ENCODE measurements at regions not wholly inside any gene's neighbourhood (a gene's known extent, or its start where the extent isn't known, plus 50 kb on each side); places are given as distances from the start of the nearest gene placed in this dataset.
"Not testable (repeated sequence)": the region's sequence is repeated elsewhere in the genome, so short reads cannot be mapped to it uniquely, and the experiment has no call there.

DNA sequence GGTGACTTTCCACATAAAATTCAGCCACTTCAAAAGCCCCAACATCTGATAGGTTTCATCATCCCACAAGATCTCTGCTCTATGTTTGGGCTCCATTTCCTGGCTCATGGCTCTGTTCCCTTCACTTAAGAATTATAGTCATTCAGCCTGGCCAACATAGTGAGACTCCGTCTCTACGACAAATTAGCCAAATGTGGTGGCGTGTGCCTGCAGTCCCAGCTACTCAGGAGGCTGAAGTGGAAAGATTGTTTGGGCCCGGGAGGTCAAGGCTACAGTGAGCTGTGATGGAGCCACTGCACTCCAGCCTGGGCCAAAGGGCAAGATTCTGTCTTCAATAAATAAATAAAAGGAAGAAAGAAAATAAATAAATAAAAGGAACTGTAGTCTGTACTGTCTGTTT lies 57.9 kb upstream of the CTSV start:
- no peak overlapping the region for H3K4me3 ChIP-seq (ENCODE audit: low read depth, poor library complexity, severe bottlenecking)
- intact Hi-C loops (cut with DNase I; ENCODE audit: low total_unique reads) = no loop called here
- no peak for TF ChIP-seq POLR2A (IDR thresholded peaks at IDR 0.05)
- TF ChIP-seq, protein P1, sequence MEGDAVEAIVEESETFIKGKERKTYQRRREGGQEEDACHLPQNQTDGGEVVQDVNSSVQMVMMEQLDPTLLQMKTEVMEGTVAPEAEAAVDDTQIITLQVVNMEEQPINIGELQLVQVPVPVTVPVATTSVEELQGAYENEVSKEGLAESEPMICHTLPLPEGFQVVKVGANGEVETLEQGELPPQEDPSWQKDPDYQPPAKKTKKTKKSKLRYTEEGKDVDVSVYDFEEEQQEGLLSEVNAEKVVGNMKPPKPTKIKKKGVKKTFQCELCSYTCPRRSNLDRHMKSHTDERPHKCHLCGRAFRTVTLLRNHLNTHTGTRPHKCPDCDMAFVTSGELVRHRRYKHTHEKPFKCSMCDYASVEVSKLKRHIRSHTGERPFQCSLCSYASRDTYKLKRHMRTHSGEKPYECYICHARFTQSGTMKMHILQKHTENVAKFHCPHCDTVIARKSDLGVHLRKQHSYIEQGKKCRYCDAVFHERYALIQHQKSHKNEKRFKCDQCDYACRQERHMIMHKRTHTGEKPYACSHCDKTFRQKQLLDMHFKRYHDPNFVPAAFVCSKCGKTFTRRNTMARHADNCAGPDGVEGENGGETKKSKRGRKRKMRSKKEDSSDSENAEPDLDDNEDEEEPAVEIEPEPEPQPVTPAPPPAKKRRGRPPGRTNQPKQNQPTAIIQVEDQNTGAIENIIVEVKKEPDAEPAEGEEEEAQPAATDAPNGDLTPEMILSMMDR (IDR thresholded peaks at IDR 0.05) = no peak
- DNase-seq (ENCODE audit: low spot score in 2 of 2) = no peak
- WGBS, 2 donors = 93 to 97% methylated on average over 4 of the region's 4 CpGs

DNA sequence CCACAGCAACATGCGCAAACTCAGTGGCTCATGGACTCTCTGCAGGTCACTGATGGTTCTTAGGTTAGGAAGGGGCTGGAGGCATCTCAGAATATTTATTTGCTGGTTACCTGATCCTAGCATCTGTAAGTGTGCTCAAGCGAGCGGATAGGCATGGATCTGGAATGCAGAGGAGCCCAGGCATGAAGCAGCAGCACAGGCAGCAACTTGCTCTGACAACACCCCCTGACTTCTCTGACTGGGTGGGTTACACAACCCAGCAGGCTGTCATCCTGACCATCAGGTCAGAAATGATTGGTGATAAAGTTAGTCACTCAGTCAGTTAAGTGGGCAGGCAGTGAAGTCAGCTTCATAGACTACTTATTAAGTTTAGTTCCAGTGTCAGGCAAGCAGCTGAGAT lies 50.4 kb upstream of the CTSV start:
- DNase-seq (ENCODE audit: low spot score in 2 of 2); intact Hi-C loops (cut with DNase I; ENCODE audit: low total_unique reads); H3K4me3 ChIP-seq (ENCODE audit: low read depth, poor library complexity, severe bottlenecking): not testable (repeated sequence)
- 57 to 78% methylated on average over 3 of the region's 3 CpGs for WGBS, 2 donors
